Activated CD4-positive, alpha-beta memory T cell treated with anti-CD3 and anti-CD28 coated beads for 36 hours (primary cell): ENCODE measurements at regions not wholly inside any gene's neighbourhood (a gene's known extent, or its start where the extent isn't known, plus 50 kb on each side); places are given as distances from the start of the nearest gene placed in this dataset.

ENCODE experiments used
- CTCF ChIA-PET: fragments of 350-600 bp; sonication (Branson Sonifier 250); formaldehyde crosslinking; loops from one replicate; lab custom pipeline; 2021; ENCODE audit warnings: antibody characterized with exemption, inconsistent platforms; lab: Charles Lee
- POLR2A ChIA-PET: fragments of 350-600 bp; sonication (Branson Sonifier 250); formaldehyde crosslinking; loops from one replicate; lab custom pipeline; 2021; ENCODE audit warnings: antibody characterized with exemption; lab: Charles Lee
- DNase-seq: peaks from one replicate; pipeline ENCODE4 v3.0.0-alpha.2; 2020
- H3K27ac Mint-ChIP-seq: one replicate; pipeline ENCODE4 v1.8.0; 2021; ENCODE audit warnings: mixed read lengths
- H3K27me3 Mint-ChIP-seq: one replicate; pipeline ENCODE4 v1.8.0; 2021; ENCODE audit warnings: mixed read lengths
- H3K36me3 Mint-ChIP-seq: one replicate; pipeline ENCODE4 v1.8.0; 2021; ENCODE audit warnings: mixed read lengths
- H3K4me1 Mint-ChIP-seq: one replicate; pipeline ENCODE4 v1.8.0; 2021; ENCODE audit warnings: low read depth, mixed read lengths
- H3K4me3 Mint-ChIP-seq: one replicate; pipeline ENCODE4 v1.8.0; 2021; ENCODE audit warnings: mild to moderate bottlenecking, mixed read lengths
- H3K9me3 Mint-ChIP-seq: one replicate; pipeline ENCODE4 v1.8.0; 2021; ENCODE audit warnings: mixed read lengths
- intact Hi-C: fragments of 100-400 bp; cut with micrococcal nuclease; formaldehyde crosslinking; loops from one replicate; pipeline ENCODE4 v1.15.1; 2023

DNA sequence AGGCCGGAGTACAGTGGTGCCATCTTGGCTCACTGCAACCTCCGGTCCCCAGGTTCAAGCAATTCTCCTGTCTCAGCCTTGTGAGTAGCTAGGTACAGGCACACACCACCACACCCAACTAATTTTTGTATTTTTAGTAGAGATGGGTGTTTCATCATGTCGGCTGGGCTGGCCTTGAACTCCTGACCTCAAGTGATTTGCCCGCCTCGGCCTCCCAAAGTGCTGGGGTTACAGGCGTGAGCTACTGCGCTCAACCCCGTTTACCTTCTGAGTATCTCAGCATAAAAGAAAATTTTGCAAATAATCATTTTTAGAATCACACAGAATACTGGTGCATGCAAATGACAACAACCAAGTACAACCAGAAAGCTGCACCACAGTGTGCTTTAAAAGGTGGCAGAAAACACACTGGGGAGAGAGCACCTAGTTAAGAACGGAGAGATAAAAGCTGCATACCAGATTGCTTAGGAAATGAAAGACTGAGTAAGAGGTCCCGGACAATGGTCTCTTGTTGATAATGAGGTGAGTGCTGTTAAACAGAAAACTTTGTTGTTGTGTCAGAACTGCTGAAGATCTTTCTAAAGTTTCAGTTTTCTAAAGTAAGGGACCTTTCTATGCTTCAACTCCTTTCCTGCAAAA, 189.6 kb downstream of the ACTR3 start:
- H3K27ac Mint-ChIP-seq = no peak overlapping the region
- intact Hi-C loops = no loop called here
- CTCF ChIA-PET = no interaction called here

DNA sequence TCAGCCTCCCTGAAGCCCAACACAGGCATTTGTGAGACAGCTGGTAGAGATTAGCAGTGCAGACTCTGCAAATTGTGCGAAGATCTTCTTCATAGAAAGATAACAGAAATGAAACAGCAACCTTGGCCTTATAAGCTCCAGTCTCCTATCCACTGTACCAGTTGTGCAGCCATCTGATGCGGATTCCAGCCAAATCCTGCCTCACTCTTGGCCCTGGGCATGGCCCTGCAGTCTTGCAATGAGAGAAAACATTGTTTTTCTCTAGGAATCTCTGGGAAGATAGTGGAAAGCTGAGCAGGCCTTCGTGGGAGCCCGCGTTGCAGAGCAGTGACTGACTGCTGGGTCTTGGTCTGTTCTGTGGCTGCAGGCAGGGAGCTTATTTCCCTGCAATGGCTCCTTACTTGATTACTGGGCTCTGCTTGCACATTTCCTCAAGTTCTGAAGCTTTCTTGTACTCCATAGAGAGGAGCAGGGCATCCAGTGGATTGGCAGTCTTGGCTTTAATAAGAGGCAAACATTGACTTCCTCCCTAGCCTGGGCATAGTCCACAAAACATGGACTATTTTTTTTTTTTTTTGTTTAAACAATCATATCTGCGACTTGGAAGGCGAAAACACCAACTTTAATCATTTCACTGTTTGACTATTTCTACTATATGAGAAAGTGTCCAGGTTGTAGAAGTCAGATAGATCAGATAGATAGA, 193.0 kb downstream of the ACTR3 start:
- intact Hi-C loops = no loop called here
- H3K27ac Mint-ChIP-seq = no peak overlapping the region
- peaks cover 19% of the 10 kb centered on the region for H3K27me3 Mint-ChIP-seq
- ChIA-PET POLR2A (no interaction called here), CTCF (interaction anchor here (0.6 kb wide), 1 partner anchor 61 kb away, joined by 4 read pairs; no protein-coding TSS in a partner anchor)
- peaks cover 3% of the 10 kb centered on the region for H3K4me1 Mint-ChIP-seq
- no peaks in the 10 kb centered on the region for H3K9me3 Mint-ChIP-seq
- H3K4me3 Mint-ChIP-seq = no peak overlapping the region
- DNase-seq = no peak
- H3K36me3 Mint-ChIP-seq = no peaks in the 10 kb centered on the region

More for the DNA sequence above, 189.6 kb downstream of the ACTR3 start:
- no peaks in the 10 kb centered on the region for H3K9me3 Mint-ChIP-seq
- peaks cover 19% of the 10 kb centered on the region for H3K27me3 Mint-ChIP-seq
- no peak for DNase-seq
- H3K4me1 Mint-ChIP-seq = peaks cover 3% of the 10 kb centered on the region
- H3K36me3 Mint-ChIP-seq = no peaks in the 10 kb centered on the region
- H3K4me3 Mint-ChIP-seq = no peak overlapping the region
- POLR2A ChIA-PET = no interaction called here

DNA sequence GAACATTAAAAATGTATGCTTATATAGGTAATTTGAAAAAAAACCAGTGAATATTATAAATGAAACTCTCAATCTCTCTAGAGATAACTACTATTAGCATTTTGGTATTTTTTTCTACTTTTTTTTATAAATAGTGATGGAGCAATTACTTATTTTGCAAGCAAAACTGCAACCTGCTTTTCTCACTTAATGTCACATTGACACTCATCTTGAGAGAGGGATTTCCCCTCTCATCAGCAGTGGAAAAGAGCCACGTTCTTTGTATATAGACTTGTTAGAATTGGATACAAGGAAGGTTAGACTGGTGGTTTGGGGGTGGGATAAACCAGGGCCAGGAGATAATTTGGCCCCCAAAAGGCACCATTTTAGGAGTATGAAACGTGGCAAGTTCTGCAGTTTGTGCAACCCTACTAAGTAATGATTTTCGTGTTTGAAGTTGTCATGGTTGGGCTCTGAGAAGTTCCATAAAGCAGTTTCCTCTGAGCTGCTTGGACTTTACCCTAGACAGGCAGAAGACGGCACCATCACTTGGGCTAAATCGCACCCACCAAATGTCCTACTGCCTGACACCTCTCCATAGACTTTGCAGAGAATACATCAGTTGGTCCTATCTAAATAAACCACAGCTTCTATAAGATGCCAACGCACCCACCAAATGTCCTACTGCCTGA, 194.0 kb downstream of the ACTR3 start:
- Mint-ChIP-seq H3K9me3 (no peaks in the 10 kb centered on the region), H3K27me3 (peaks cover 19% of the 10 kb centered on the region)
- CTCF ChIA-PET = no interaction called here

DNA sequence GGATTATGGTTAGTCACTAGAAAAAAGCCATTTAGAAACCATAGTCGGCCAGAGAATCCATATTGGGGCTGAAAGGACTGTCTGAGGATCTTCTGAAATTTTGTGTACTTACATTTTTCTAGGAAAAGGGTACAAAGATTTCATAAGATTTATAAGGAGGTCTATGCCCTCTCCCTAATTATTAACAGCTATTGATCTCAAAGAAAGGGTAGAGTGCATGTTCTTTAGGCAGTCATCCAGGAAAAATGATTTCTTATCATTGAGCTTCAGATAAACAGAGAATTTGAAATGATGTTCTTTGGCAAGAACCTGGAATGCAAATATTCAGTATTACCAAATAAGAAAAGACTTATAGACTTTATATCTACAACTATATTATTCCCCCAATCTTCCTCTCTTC, 195.3 kb downstream of the ACTR3 start:
- DNase-seq = no peak
- Mint-ChIP-seq H3K9me3 (no peaks in the 10 kb centered on the region), H3K27me3 (peaks cover 19% of the 10 kb centered on the region), H3K4me1 (peaks cover 3% of the 10 kb centered on the region), H3K27ac (no peak overlapping the region), H3K4me3 (no peak overlapping the region), H3K36me3 (no peaks in the 10 kb centered on the region)
- intact Hi-C loops = no loop called here
- ChIA-PET CTCF (no interaction called here), POLR2A (no interaction called here)

More for the DNA sequence above, 194.0 kb downstream of the ACTR3 start:
- POLR2A ChIA-PET = no interaction called here
- DNase-seq = no peak
- Mint-ChIP-seq H3K4me3 (no peak overlapping the region), H3K36me3 (no peaks in the 10 kb centered on the region), H3K27ac (no peak overlapping the region), H3K4me1 (peaks cover 3% of the 10 kb centered on the region)
- intact Hi-C loops = no loop called here

DNA sequence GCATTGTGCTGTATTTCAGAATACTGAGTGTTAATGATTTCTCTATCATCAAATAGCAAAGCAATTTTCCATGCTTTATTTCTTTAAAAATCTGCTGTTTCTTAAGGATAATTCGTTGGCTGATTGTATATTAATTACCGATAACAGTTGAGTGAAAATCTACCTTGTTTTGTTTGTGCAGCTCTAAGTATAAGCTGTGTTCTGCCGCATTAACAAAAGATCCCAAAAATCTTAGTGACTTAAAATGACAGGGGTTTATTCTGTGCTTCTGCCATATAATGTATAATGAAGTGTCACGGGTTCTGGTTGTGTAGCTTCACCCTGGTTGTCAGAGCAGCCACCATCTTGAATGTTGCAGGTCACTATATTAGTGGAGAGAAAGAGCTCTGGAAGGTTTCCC, 196.1 kb downstream of the ACTR3 start:
- intact Hi-C loops = no loop called here
- H3K9me3 Mint-ChIP-seq = no peaks in the 10 kb centered on the region
- ChIA-PET CTCF (no interaction called here), POLR2A (no interaction called here)
- no peak overlapping the region for H3K4me3 Mint-ChIP-seq
- H3K36me3 Mint-ChIP-seq = no peaks in the 10 kb centered on the region
- no peak for DNase-seq
- no peak overlapping the region for H3K27ac Mint-ChIP-seq
- H3K4me1 Mint-ChIP-seq = peaks cover 3% of the 10 kb centered on the region
- H3K27me3 Mint-ChIP-seq = peaks cover 15% of the 10 kb centered on the region

DNA sequence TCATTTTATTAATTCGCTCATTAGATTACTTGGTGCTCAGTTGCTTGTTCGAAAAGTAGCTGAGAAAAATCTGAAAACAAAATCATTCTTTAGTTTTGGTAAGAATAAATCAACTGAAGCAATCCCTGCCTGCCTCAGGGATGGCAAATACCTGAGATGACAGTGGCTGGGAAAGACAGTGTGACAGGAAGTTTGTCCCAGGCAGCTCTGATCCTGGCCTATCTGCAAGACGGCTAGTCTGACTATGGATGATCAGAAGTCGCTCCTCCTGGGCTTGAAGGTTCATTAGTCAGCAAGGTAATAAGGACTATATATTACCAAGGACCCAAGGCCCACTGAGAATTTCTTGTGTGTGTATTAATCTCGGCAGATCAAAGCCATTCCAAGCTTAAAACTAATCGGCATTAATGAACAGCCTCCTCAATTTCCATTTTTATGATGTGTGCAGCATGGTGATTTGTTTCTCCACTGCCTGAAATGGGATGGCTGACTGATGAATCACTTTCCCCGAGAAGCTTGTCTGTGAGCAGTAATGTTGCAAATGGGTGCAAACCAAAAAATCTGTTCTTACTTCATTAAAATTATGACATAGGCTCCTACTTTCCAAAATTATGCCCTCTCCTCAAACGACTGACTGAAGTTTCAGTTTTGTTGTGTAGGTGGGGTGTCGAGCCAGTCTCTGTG, 199.9 kb downstream of the ACTR3 start:
- no peak overlapping the region for H3K4me3 Mint-ChIP-seq
- ChIA-PET POLR2A (no interaction called here), CTCF (no interaction called here)
- no peaks in the 10 kb centered on the region for H3K9me3 Mint-ChIP-seq
- intact Hi-C loops = no loop called here
- H3K36me3 Mint-ChIP-seq = no peaks in the 10 kb centered on the region
- no peak for DNase-seq
- no peaks in the 10 kb centered on the region for H3K4me1 Mint-ChIP-seq
- peaks cover 2% of the 10 kb centered on the region for H3K27me3 Mint-ChIP-seq
- H3K27ac Mint-ChIP-seq = no peak overlapping the region

DNA sequence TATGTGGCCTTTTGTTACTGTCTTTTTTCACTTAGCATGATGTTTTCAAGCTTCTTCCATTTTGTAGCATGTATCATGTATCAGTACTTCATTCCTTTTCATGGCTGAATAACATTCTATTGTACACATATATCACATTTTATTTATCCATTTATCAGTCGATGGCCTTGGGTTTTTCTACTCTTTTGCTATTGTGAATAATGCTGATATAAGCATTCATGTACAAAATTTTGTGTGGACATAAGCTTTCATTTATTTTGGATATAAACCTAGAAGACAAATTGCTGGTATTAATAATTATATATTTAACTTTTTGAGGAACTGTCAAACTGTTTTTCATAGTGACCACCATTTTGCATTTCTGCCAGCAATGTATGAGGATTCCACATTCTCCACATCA, 201.1 kb downstream of the ACTR3 start:
- peaks cover 3% of the 10 kb centered on the region for H3K27me3 Mint-ChIP-seq
- intact Hi-C loops = no loop called here
- POLR2A ChIA-PET = no interaction called here
- DNase-seq = no peak
- CTCF ChIA-PET = no interaction called here
- no peak overlapping the region for H3K4me3 Mint-ChIP-seq
- H3K36me3 Mint-ChIP-seq = no peaks in the 10 kb centered on the region
- H3K27ac Mint-ChIP-seq = no peak overlapping the region
- H3K9me3 Mint-ChIP-seq = peaks cover 10% of the 10 kb centered on the region
- H3K4me1 Mint-ChIP-seq = no peaks in the 10 kb centered on the region

DNA sequence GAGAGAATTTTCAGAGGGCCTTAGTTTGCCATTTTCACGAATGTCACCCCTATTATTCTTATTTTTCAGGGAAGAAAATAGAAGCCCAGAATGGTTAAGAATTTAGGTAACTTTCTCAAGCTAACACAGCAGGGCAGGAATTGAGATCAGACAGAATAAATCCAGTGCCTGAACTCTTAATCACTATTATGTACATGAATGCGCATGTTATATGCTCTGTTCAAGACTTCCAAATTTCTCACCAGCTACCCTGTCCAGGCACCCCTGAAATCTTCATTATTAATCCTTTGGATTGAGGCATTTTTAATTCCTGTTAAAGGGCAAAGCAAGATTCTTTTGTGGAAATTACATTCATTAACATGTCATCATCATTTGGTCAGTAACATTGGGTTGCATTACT, 218.4 kb downstream of the ACTR3 start:
- intact Hi-C loops = no loop called here
- no peaks in the 10 kb centered on the region for H3K4me1 Mint-ChIP-seq
- no peak overlapping the region for H3K27ac Mint-ChIP-seq
- peaks cover 15% of the 10 kb centered on the region for H3K27me3 Mint-ChIP-seq
- ChIA-PET CTCF (no interaction called here), POLR2A (no interaction called here)
- H3K4me3 Mint-ChIP-seq = no peak overlapping the region
- H3K36me3 Mint-ChIP-seq = no peaks in the 10 kb centered on the region
- H3K9me3 Mint-ChIP-seq = peaks cover 16% of the 10 kb centered on the region
- DNase-seq = no peak

DNA sequence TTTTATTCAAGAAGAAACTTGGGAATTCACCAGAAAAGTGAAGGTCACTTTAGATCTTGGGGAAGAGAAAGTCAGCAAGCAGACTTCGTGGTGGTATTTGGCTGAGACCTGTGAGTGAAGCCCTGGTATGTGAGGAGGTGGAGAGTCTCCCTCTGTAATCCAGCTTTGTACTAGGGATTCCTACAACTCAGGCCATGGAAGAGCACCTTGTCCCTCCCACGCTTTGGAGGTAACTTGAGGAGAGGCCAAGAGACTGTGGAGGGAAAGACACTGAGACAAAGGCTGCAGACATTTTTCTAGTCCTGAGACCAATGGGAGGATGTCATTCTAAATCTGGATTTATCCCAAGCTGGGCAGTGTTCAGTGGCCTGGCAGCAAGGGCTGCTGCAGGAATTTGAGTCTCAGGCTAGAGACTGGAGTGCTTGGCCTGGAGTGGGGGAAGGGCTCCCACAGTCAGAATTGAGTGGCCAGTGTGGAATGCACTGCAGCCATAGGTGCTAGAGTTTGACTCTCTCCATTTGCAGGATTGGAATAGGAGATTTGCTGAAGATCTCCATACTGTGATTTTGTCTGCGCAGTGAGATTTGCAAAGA, 219.0 kb downstream of the ACTR3 start:
- ChIA-PET CTCF (no interaction called here), POLR2A (no interaction called here)
- Mint-ChIP-seq H3K27ac (no peak overlapping the region), H3K27me3 (peaks cover 15% of the 10 kb centered on the region), H3K4me1 (no peaks in the 10 kb centered on the region), H3K4me3 (no peak overlapping the region), H3K36me3 (no peaks in the 10 kb centered on the region), H3K9me3 (peaks cover 14% of the 10 kb centered on the region)
- intact Hi-C loops = no loop called here
- DNase-seq = no peak

DNA sequence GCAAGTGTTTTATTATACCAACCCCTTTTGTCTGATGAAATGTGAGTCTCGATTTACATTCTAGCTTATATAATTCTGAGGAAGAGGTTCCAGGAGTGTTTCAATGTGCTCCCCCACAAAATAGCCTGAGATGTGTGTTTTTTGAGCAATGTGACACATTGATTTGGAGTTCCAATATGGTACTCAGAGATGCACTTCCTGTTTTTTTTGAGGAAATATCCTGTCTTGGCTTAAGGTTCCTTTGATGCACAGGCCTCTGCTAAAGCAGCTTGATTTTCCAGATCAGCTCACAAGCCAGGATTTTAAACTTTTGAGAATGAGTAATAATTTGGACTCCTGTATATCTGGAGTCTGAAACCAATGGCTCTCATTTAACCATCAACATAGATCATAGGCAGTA, 221.4 kb downstream of the ACTR3 start:
- H3K27me3 Mint-ChIP-seq = peaks cover 14% of the 10 kb centered on the region
- intact Hi-C loops = no loop called here
- no peak for DNase-seq
- H3K4me1 Mint-ChIP-seq = no peaks in the 10 kb centered on the region
- H3K27ac Mint-ChIP-seq = no peak overlapping the region
- ChIA-PET CTCF (no interaction called here), POLR2A (no interaction called here)
- H3K36me3 Mint-ChIP-seq = no peaks in the 10 kb centered on the region
- H3K4me3 Mint-ChIP-seq = no peak overlapping the region
- H3K9me3 Mint-ChIP-seq = no peaks in the 10 kb centered on the region

DNA sequence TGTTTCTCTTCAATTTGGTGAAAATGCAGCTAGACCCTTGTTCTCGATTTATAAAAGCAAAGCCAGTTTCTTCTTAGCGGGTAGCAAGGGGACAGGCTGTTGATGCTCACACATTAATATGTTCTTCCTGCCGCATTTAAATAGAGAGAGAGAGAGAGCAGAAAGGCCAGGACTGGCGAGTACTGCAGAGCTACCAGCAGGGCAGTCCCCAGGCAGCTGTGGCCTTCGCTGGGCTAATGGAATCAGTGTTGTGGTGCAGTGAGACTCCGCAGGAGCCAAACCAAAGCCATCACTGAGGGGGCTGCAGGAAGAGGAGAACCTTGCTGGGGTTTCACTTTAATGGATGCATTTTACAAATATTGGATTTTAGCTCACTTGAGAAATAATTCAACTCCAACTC, 223.6 kb downstream of the ACTR3 start:
- intact Hi-C loops = no loop called here
- Mint-ChIP-seq H3K9me3 (no peaks in the 10 kb centered on the region), H3K36me3 (no peaks in the 10 kb centered on the region), H3K27ac (no peak overlapping the region), H3K4me3 (no peak overlapping the region), H3K27me3 (peaks cover 12% of the 10 kb centered on the region), H3K4me1 (no peaks in the 10 kb centered on the region)
- ChIA-PET CTCF (no interaction called here), POLR2A (no interaction called here)
- DNase-seq = no peak

DNA sequence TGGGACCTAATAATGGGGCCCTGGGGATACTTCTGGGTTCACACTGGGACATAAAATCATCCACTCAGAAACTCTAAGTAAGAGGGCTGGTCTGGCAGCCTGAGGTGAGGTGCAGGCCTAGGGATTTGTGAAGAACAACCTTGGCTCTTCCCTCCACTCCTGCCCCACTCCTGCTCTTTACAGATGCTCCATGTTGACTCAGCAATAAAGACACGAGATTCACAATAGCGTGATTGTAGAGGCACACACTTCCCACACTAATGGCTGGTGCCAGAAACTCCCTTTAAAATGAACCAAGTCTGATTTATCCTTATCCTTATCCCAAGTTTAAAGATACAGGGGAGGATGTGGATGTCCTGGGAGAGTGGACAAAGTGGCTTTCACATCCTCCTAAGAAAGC, 228.2 kb downstream of the ACTR3 start:
- Mint-ChIP-seq H3K36me3 (no peaks in the 10 kb centered on the region), H3K9me3 (no peaks in the 10 kb centered on the region), H3K27ac (no peak overlapping the region), H3K27me3 (peaks cover 5% of the 10 kb centered on the region), H3K4me3 (no peak overlapping the region), H3K4me1 (no peaks in the 10 kb centered on the region)
- no peak for DNase-seq
- ChIA-PET CTCF (no interaction called here), POLR2A (no interaction called here)
- intact Hi-C loops = no loop called here
